ENCODE measurements at regions not wholly inside any gene's neighbourhood (a gene's known extent, or its start where the extent isn't known, plus 50 kb on each side); places are given as distances from the start of the nearest gene placed in this dataset.

DNA sequence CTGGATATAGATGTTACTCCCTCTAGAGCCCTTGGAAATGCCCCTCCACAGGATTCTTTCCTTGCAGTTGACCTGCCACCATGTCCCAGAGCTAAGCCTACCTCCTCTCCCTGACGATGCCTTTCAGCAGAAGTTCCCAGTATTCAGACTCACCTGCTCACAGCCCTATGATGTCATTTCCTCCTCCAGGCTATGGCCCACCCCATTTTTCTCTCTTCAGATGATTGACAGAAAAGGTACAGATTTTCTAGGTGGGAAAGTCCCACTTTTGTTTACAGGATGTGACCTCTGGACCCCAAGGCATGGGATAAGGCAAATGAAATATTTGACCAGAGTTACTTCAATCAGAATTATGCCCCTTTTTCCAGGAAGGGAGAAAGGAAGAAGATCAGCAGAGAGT lies 280.2 kb upstream of the PHYHIPL start:
- Mint-ChIP-seq H3K4me1 (peaks cover 20% of the 10 kb centered on the region), H3K4me3 (no peak overlapping the region), H3K27ac (no peak overlapping the region), H3K36me3 (ENCODE audit: low read depth) (no peaks in the 10 kb centered on the region; the same call in 2 of the 3 replicates), H3K9me3 (no peaks in the 10 kb centered on the region), H3K27me3 (ENCODE audit: insufficient read depth, low read depth, poor library complexity) (no peaks in the 10 kb centered on the region)
- Histone ChIP-seq H3K36me3 (ENCODE audit: insufficient read depth) (no peaks in the 10 kb centered on the region), H3F3A (replicated peaks; ENCODE audit: low read depth) (no peaks in the 10 kb centered on the region), H3K9me2 (ENCODE audit: insufficient read depth) (peaks cover 3% of the 10 kb centered on the region; the same call in 1 of the 2 replicates), H3K4me3 (no peak overlapping the region), H3K4me2 (no peak overlapping the region), H3K27me3 (ENCODE audit: insufficient read depth) (no peaks in the 10 kb centered on the region), H4K20me1 (replicated peaks; ENCODE audit: insufficient read depth) (no peaks in the 10 kb centered on the region), H3K27ac (ENCODE audit: low read depth) (no peak overlapping the region), H3K79me2 (replicated peaks; ENCODE audit: insufficient read depth) (no peaks in the 10 kb centered on the region), H2AFZ (no peak overlapping the region), H3K4me1 (ENCODE audit: insufficient read depth) (peaks cover 10% of the 10 kb centered on the region)
- DNase-seq (ENCODE audit: low spot score) (no peak), ATAC-seq (no peak)
- TF ChIP-seq STAT1 (IDR thresholded peaks at IDR 0.05; ENCODE audit: unreplicated experiment) (no peak), EZH2phosphoT487 (IDR thresholded peaks at IDR 0.05; ENCODE audit: unreplicated experiment) (no peak), EZH2 (IDR thresholded peaks at IDR 0.05; ENCODE audit: low read depth, unreplicated experiment) (no peak), POLR2AphosphoS5 (IDR thresholded peaks at IDR 0.05; ENCODE audit: low read depth) (no peak), JUNB (IDR thresholded peaks at IDR 0.05; ENCODE audit: unreplicated experiment) (no peak), NANOG (IDR thresholded peaks at IDR 0.05; ENCODE audit: borderline replicate concordance) (no peak), ZNF331 (CRISPR knock-in tag; IDR thresholded peaks at IDR 0.05; ENCODE audit: low read depth) (no peak), CREB1 (CRISPR knock-in tag; IDR thresholded peaks at IDR 0.05; ENCODE audit: low read depth) (no peak), ZNF114 (CRISPR knock-in tag; IDR thresholded peaks at IDR 0.05) (no peak)
- TF ChIP-seq, protein P1, sequence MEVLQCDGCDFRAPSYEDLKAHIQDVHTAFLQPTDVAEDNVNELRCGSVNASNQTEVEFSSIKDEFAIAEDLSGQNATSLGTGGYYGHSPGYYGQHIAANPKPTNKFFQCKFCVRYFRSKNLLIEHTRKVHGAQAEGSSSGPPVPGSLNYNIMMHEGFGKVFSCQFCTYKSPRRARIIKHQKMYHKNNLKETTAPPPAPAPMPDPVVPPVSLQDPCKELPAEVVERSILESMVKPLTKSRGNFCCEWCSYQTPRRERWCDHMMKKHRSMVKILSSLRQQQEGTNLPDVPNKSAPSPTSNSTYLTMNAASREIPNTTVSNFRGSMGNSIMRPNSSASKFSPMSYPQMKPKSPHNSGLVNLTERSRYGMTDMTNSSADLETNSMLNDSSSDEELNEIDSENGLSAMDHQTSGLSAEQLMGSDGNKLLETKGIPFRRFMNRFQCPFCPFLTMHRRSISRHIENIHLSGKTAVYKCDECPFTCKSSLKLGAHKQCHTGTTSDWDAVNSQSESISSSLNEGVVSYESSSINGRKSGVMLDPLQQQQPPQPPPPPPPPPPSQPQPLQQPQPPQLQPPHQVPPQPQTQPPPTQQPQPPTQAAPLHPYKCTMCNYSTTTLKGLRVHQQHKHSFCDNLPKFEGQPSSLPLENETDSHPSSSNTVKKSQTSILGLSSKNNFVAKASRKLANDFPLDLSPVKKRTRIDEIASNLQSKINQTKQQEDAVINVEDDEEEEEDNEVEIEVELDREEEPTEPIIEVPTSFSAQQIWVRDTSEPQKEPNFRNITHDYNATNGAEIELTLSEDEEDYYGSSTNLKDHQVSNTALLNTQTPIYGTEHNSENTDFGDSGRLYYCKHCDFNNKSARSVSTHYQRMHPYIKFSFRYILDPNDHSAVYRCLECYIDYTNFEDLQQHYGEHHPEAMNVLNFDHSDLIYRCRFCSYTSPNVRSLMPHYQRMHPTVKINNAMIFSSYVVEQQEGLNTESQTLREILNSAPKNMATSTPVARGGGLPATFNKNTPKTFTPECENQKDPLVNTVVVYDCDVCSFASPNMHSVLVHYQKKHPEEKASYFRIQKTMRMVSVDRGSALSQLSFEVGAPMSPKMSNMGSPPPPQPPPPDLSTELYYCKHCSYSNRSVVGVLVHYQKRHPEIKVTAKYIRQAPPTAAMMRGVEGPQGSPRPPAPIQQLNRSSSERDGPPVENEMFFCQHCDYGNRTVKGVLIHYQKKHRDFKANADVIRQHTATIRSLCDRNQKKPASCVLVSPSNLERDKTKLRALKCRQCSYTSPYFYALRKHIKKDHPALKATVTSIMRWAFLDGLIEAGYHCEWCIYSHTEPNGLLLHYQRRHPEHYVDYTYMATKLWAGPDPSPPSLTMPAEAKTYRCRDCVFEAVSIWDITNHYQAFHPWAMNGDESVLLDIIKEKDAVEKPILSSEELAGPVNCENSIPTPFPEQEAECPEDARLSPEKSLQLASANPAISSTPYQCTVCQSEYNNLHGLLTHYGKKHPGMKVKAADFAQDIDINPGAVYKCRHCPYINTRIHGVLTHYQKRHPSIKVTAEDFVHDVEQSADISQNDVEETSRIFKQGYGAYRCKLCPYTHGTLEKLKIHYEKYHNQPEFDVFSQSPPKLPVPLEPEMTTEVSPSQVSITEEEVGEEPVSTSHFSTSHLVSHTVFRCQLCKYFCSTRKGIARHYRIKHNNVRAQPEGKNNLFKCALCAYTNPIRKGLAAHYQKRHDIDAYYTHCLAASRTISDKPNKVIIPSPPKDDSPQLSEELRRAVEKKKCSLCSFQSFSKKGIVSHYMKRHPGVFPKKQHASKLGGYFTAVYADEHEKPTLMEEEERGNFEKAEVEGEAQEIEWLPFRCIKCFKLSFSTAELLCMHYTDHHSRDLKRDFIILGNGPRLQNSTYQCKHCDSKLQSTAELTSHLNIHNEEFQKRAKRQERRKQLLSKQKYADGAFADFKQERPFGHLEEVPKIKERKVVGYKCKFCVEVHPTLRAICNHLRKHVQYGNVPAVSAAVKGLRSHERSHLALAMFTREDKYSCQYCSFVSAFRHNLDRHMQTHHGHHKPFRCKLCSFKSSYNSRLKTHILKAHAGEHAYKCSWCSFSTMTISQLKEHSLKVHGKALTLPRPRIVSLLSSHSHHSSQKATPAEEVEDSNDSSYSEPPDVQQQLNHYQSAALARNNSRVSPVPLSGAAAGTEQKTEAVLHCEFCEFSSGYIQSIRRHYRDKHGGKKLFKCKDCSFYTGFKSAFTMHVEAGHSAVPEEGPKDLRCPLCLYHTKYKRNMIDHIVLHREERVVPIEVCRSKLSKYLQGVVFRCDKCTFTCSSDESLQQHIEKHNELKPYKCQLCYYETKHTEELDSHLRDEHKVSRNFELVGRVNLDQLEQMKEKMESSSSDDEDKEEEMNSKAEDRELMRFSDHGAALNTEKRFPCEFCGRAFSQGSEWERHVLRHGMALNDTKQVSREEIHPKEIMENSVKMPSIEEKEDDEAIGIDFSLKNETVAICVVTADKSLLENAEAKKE (CRISPR knock-in tag; IDR thresholded peaks at IDR 0.05) = no peak
- TF ChIP-seq, protein P2, sequence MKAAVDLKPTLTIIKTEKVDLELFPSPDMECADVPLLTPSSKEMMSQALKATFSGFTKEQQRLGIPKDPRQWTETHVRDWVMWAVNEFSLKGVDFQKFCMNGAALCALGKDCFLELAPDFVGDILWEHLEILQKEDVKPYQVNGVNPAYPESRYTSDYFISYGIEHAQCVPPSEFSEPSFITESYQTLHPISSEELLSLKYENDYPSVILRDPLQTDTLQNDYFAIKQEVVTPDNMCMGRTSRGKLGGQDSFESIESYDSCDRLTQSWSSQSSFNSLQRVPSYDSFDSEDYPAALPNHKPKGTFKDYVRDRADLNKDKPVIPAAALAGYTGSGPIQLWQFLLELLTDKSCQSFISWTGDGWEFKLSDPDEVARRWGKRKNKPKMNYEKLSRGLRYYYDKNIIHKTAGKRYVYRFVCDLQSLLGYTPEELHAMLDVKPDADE (IDR thresholded peaks at IDR 0.05) = no peak
- TF ChIP-seq, protein P3, sequence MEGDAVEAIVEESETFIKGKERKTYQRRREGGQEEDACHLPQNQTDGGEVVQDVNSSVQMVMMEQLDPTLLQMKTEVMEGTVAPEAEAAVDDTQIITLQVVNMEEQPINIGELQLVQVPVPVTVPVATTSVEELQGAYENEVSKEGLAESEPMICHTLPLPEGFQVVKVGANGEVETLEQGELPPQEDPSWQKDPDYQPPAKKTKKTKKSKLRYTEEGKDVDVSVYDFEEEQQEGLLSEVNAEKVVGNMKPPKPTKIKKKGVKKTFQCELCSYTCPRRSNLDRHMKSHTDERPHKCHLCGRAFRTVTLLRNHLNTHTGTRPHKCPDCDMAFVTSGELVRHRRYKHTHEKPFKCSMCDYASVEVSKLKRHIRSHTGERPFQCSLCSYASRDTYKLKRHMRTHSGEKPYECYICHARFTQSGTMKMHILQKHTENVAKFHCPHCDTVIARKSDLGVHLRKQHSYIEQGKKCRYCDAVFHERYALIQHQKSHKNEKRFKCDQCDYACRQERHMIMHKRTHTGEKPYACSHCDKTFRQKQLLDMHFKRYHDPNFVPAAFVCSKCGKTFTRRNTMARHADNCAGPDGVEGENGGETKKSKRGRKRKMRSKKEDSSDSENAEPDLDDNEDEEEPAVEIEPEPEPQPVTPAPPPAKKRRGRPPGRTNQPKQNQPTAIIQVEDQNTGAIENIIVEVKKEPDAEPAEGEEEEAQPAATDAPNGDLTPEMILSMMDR (conservative IDR thresholded peaks at IDR 0.05; ENCODE audit: low read depth in 2 of 2) = no peak
- TF ChIP-seq, protein P4, sequence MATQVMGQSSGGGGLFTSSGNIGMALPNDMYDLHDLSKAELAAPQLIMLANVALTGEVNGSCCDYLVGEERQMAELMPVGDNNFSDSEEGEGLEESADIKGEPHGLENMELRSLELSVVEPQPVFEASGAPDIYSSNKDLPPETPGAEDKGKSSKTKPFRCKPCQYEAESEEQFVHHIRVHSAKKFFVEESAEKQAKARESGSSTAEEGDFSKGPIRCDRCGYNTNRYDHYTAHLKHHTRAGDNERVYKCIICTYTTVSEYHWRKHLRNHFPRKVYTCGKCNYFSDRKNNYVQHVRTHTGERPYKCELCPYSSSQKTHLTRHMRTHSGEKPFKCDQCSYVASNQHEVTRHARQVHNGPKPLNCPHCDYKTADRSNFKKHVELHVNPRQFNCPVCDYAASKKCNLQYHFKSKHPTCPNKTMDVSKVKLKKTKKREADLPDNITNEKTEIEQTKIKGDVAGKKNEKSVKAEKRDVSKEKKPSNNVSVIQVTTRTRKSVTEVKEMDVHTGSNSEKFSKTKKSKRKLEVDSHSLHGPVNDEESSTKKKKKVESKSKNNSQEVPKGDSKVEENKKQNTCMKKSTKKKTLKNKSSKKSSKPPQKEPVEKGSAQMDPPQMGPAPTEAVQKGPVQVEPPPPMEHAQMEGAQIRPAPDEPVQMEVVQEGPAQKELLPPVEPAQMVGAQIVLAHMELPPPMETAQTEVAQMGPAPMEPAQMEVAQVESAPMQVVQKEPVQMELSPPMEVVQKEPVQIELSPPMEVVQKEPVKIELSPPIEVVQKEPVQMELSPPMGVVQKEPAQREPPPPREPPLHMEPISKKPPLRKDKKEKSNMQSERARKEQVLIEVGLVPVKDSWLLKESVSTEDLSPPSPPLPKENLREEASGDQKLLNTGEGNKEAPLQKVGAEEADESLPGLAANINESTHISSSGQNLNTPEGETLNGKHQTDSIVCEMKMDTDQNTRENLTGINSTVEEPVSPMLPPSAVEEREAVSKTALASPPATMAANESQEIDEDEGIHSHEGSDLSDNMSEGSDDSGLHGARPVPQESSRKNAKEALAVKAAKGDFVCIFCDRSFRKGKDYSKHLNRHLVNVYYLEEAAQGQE (IDR thresholded peaks at IDR 0.05; ENCODE audit: unreplicated experiment) = no peak

All from GM23338 (cell line).